NCI-H2107 treated with DMSO at 0.1 percent for 48 hours (cell line): ENCODE measurements at regions not wholly inside any gene's neighbourhood (a gene's known extent, or its start where the extent isn't known, plus 50 kb on each side); places are given as distances from the start of the nearest gene placed in this dataset.
"Not testable (repeated sequence)": the region's sequence is repeated elsewhere in the genome, so short reads cannot be mapped to it uniquely, and the experiment has no call there.

Experiments
- DNase-seq: peaks from one replicate; lab custom pipeline; 2025; ENCODE audit not compliant: unreplicated experiment; lab: John Stamatoyannopoulos, UW

- DNase-seq: no peak
Measured at GRCh38 chr16:27638833-27639560, 89.1 kb downstream of the KATNIP start.

DNA sequence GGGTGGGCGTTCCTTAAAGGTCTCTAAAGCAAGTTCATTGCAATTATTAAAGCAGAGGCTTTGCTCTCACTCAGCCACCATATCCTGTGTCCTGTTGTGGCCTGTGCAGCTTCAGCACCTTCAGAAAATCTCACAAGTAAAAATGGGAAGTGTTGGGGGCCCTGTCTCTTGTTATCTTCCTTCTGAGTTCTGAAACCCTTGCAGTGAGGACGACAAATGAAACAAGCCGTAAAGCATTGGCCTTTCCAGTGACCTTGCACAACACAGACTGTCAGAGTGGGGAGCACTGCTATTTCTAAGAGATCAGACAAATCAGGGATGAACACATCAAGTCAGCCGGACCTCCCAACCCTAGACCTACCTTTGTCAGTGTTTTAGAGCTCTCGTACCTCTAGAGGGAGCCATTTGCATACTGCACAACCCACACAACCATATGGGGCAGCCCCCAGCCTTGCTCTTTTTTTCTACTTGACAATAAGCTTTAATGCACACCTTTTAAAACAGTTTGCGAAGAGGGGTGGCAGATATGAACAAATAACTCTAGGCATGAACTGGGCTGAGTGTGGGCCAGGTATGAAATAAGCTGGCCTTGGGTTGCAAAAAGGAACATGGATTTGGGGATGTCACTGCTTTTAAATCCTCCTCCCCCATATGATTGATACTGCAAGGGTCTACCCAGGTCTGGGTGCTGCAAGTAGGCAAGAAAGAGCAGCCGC, 89.8 kb downstream of the KATNIP start:
- peak; percentile 50 for DNase-seq

DNA sequence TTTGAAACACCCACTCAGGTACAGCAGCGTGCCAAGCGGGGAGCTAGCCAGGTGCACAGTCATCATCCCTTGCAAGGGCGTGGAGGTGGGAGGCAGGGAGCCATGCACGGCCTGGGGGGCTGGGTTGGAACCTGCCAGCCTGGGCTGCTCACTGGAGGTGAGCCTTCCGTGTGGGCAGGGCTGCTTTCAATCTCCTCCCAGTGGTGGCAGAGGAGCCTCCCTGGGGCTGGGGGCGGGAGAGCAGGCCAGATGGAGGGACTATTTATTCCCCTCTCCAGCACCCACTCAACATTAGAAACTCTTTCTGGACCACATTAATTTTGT, 90.3 kb downstream of the KATNIP start:
- DNase-seq: no peak

DNA sequence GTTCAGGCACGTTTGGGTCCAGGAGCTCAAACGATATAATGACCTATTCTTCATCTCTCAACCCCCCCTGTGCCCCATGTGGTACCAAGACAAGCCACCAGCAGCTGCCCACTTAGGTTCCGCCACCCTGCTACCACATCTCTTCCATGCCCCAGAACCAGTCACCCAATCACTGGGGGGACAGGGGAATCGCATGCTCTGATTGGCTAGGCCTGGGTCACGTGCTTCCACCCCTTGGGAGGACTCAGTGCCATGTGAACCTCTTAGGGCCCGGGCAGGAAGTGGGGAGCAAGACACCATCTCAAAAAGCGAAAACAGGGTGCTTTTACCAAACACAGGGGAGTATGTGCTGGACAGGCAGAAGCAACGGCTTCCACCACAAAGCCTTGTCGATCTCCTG, 91.3 kb downstream of the KATNIP start:
- no peak for DNase-seq

GRCh38 chr16:27641734-27642415, 91.9 kb downstream of the KATNIP start:
- not testable (repeated sequence) for DNase-seq

DNA sequence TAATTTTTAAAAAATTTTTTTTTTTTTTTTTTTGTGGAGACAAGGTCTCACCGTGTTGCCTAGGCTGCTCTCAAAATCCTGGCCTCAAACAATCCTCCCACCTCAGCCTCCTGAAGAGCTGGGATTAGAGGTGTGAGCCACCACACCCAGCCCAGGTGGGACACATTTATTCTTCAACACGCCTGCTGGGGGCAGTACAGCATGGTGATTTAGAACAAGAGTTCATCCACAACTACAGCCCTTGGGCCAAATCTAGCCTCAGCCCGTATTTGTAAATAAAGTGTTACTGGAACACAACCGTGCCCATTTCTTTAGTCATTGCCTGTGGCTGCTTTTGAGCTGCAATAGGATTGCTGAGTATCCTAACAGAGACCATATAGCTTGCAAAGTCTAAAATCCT, 92.8 kb downstream of the KATNIP start:
- no peak for DNase-seq

DNA sequence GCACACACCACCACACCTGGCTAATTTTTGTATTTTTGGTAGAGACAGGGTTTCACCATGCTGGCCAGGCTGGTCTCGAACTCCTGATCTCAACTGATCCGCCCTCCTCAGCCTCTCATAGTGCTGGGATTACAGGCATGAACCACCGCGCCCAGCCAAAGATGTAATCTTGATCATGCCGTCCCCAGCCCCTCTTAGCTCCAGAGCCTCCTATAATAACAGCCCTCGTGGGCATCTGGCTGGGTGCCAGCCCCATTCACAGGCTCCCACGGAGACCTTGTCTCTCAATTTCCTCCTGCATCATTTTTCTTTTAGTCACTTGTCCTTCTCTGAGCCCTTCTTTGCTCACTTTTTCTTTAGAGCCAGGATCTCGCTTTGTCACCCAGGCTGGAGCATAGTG, 94.2 kb downstream of the KATNIP start:
- DNase-seq: no peak

DNA sequence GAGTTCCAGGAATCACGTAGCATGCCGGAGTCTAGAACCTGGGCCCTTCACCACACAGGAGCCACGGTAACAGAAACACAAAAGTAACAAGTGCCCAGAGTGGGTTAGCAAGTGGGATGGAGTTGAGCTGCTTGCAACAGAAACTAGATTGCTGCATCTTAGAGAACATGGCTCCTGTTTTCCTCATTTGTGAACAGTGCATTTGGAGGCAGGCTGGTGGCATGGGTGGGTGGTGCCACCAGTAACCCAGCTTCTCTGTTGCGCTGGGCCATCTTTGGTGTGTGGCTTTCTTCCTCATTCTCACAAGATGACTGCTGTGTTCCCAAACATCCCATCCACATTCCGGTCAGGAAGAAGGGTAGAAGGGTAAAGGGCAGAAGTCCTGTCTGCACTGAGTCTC, 95.5 kb downstream of the KATNIP start:
- no peak for DNase-seq

GRCh38 chr16:27646806-27647205, 96.9 kb downstream of the KATNIP start:
- no peak for DNase-seq

- no peak for DNase-seq
Measured at GRCh38 chr16:27649021-27649420, 99.1 kb downstream of the KATNIP start.

- no peak for DNase-seq
Measured at GRCh38 chr16:27650073-27650701, 100.2 kb downstream of the KATNIP start.

- no peak for DNase-seq
Measured at GRCh38 chr16:27651301-27651700, 101.4 kb downstream of the KATNIP start.

GRCh38 chr16:27657811-27658210, 107.9 kb downstream of the KATNIP start:
- DNase-seq: no peak

GRCh38 chr16:27660507-27660906, 110.6 kb downstream of the KATNIP start:
- no peak for DNase-seq

GRCh38 chr16:27663235-27663634, 113.3 kb downstream of the KATNIP start:
- DNase-seq: not testable (repeated sequence)

DNA sequence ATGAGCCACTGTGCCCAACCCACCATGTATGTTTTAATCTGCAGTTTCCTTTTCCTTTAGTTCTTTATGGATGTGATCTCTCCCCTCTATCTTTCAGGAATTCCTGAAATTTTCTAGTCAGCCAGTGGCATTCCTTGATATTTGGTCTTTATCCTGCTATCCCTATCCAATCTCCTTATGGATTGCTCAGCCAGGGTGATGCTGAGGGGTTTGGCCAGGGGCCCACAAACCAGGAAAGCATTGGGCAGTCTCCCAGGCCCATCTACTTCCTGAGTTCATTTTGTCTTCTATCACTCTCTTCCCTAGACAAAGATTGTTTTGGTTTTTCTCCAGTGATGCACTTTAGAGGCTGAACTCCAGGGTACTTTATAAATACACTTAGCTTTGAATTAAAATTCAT, 115.9 kb downstream of the KATNIP start:
- no peak for DNase-seq

DNA sequence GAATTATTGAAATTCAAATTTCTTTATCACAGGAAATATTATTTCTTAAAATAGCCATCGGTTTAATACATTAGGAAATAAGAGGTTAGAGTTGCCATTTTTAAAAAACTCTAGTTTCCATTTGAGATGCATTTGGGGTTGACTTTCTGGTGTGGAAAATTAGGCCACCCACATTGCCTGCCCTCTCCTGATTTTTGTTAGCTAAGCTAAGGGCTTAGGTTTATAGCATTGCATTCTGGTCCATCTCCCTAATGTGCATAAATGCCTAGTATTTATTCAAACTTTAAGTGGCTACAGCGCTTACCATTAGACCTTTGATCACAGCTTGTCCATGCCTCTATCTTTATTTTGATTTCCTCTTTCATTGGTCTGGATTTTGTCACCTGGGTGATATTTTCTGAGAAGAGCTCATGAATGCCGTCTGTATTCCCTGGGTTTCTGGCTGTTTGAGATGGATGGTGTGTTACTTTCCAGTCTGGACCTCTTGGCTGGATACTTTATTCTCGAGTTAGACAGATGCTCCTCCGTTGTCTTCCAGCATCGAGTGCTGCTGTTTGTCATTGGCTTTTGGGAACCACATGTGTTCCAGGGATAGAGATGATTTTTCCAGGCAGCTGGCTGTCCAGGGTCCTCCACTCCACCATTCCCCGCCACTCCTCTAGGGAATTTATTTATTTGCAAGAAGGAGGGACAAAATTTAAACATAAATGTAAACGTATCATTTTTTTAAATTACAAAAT, 120.3 kb downstream of the KATNIP start:
- DNase-seq: no peak

- DNase-seq: no peak
Measured at GRCh38 chr16:27671410-27671809, 121.5 kb downstream of the KATNIP start.

GRCh38 chr16:27676839-27677238, 126.9 kb downstream of the KATNIP start:
- DNase-seq: no peak

DNA sequence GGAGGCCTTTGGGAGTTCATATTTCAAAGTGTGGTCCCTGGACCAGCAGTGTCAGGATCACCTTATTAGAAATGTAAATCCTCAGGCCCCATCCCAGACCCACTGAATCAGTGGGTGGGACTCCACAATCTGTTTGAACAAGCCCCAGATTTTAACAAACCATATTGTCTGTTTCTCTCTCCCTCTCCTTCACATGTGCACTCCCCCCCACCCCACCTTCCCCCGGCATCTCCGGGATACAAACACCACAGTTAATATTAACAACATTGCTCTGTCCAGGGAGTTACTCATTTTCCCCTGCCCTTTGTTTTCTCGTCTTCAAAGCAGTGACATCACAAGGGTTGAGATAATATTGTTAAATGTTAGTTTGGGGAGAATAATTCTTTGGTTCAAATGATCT, 127.3 kb downstream of the KATNIP start:
- no peak for DNase-seq

DNA sequence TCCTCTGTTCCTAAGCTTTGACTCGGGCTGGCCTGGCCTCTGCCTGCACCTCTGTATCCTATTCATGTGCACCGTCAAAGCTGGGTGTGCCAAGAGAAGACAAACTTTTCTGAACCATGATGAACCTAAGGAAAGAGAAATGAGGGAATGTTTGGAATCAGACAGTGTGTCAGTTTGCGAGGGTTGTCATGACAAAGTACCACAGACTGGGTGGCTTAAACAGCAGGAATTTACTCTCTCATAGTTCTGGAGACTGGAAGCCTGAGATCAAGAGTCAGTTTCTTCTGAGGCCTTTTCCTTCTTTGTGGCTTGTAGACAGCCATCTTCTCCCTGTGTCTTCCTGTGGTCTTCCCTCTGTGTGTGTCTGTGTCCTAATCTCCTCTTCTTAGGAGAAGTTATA, 129.0 kb downstream of the KATNIP start:
- DNase-seq: no peak
